HG02642 (cell line): ENCODE measurements at regions not wholly inside any gene's neighbourhood (a gene's known extent, or its start where the extent isn't known, plus 50 kb on each side); places are given as distances from the start of the nearest gene placed in this dataset.

Experiments used
- ATAC-seq: cut with Tn5 transposase; IDR thresholded peaks from one replicate; pipeline ENCODE4 v1.9.1; 2021; ENCODE audit warnings: mild to moderate bottlenecking; ENCODE audit not compliant: unreplicated experiment, poor library complexity

DNA sequence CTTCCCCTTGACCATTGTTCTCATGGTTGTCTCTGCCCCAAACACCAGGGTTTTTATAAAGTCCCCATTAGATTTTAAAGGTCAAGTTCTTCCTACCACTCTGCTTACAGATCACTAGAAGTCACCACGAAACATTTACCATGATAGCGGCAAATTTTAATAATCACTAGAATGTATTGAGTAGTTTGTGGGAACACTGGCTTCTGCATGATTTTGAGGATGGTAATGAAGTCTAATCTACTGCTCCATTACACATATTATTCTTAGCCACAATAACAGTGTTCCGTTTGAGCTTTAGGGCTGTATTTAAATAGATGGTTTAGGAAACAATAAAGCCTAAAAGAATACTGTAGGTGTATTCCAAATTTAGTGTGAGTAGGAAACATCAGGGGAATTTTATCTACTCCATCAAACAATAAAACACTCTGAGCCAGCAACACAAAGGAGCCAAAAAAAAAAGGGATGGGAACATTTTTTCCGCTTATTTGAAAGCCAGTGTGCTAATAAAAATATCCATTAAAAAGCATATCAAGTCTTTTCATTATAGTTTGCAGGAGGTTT, 49.7 kb downstream of the KLF12 start:
- ATAC-seq, result no peak

GRCh38 chr13:74082741-74083160, 51.5 kb downstream of the KLF12 start:
- ATAC-seq, result no peak

- ATAC-seq, result no peak
Observed at GRCh38 chr13:74080762-74081161, 53.4 kb downstream of the KLF12 start.

DNA sequence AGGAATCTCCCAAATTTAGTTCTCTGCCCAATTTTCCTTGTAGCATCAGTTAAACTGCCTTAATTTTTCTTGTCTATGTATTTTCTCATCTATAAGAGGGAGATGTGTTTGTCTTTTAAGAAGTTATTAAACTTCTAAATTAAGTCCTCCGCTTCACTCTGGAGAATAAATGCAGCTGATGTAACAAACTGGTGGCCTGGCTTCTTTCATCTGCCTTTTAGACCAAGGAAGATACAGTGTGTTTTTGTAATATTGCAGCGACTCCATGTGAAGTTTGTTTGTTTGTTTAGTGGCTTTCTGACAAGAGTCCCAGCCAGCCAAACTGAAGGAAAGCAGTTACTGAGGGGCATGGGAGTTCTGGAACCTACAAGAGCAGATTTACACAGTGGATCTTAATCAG, 56.4 kb downstream of the KLF12 start:
- ATAC-seq, result no peak

GRCh38 chr13:74077375-74077774, 56.8 kb downstream of the KLF12 start:
- no peak for ATAC-seq

DNA sequence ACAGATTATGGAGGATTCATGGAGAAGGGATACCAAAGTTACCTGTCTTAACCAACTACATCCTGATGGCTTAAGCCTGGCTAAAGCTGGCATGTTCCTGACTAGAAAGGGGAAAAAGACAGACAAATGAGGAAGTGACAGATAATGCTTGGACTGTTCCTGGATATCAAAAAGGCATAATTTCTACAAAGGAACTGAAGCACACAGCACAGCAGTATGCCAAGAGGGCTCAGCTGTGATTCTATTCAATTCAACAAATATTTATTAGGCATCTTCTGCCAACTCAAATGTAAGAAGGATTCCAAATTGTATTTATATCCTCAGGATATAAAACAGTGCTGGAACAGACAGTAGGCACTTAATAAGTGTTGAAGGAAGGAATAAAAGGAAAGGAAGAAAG, 59.5 kb downstream of the KLF12 start:
- no peak for ATAC-seq

GRCh38 chr13:74073274-74073673, 60.9 kb downstream of the KLF12 start:
- ATAC-seq, result no peak

DNA sequence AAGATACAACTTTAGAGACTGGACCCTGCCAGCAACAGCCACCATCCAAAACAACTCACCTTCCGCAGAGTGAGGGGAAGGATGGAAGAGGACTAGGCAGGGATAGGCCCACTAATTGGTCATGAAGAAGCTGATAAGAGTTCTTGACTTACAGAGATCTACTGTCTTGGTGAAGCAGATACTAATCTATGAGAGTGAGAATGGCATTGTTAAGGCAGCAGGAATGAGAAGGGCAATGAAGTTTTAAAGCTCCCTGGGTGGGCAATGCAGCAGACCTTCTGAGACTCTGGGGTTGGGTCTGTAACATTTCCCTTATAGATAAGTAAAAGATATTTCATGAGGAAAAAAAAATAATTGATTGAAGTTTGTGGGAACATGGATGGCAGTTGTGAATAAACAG, 63.7 kb downstream of the KLF12 start:
- no peak for ATAC-seq

DNA sequence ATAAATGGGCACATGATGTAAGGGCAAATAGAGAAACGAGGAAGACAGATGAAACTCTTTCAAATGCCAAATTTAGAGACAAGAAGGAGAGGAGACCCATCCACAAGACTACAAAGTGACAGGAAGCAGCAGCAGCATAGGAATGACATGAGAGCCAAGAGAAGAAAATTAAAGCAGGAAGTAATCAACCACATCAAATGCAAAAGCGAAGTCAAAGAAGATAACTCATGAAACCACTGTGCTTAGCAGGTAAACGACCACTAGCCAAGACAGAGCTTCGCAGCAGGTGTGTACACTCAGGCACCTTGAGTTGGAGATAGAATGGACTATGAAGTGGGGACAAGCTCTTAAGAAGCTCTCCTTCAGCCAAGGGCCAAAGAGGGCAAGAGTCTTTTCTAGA, 64.1 kb downstream of the KLF12 start:
- no peak for ATAC-seq

- no peak for ATAC-seq
Observed at GRCh38 chr13:74068471-74068870, 65.7 kb downstream of the KLF12 start.

GRCh38 chr13:74067818-74068217, 66.4 kb downstream of the KLF12 start:
- ATAC-seq, result no peak

GRCh38 chr13:74066937-74067336, 67.3 kb downstream of the KLF12 start:
- ATAC-seq, result no peak

DNA sequence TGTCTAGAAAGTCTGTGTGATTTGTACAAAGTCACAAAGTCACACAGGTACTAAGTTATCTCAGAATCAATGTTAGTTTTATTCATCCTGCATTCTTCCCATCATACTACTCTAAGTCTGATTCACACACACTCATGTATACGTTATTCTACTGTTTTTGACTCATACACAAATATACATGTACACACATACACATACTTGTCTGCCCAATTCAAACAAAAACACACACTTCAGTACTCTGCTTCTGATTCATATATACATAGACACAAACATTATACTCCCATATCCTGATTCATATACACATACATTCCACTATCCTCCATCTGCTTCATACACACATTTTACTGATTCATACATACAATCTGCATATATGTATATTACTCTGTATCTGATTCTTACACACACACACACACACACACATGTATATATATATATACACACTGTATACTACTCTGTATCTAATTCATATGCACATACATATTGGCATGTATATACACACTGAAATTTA, 69.3 kb downstream of the KLF12 start:
- ATAC-seq, result no peak

GRCh38 chr13:74063533-74064100, 70.6 kb downstream of the KLF12 start:
- no peak for ATAC-seq

DNA sequence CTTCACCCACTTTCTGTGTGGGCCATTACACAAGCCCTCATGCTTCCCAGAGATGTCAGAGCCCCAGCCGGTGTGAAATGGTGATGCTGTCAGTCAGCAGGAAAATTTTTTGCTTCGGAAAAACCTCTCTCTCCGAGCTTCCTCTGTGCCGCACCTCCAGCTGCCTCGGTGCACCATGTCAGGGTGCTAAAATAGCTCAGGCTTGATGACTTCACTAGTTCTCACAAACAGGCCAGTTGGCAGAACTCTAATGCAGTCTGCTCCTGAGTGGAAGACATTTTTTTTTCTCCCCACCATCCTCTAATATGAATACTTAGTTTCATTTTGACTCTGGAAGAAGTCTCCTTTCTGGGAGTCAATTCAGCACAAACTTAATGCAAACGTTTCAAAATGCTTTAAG, 71.3 kb downstream of the KLF12 start:
- peak; percentile 83 for ATAC-seq

GRCh38 chr13:74061926-74062595, 72.1 kb downstream of the KLF12 start:
- ATAC-seq, result peak; percentile 74

DNA sequence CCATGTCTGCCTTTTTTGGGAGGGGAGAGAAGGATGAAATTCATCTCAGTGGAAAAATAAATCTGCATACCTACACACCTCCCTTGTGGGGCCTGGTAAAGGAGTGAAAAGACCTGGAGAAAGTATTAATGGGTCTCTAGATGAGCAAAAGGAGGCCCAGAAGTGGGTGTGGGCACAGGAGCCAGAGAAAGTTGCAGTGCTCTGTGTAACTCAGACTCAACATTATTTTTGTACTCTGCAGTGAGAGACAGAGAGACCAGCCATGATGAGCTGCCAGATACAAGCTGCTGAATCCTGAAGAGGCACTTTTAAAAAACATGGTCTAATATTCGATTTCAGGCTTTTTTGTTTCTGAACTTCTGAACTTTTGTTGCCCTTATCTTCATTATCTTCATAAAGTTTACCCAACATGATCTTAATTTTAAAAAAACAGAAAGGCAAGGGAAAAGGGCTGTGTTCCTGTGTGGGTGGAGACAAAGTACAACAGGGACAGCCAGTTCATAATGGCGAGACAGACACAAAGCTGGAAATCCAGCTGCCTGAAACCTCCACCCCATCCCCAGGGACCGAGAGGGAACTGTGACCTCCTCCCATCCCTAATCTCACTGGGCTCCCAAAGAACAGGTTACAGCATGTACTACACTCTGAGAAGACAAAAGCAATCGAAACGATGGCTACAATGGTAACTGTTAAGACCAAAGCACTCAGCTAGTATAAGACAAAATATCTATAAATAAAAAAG, 77.2 kb downstream of the KLF12 start:
- no peak for ATAC-seq

GRCh38 chr13:74052402-74052928, 81.7 kb downstream of the KLF12 start:
- ATAC-seq, result no peak

DNA sequence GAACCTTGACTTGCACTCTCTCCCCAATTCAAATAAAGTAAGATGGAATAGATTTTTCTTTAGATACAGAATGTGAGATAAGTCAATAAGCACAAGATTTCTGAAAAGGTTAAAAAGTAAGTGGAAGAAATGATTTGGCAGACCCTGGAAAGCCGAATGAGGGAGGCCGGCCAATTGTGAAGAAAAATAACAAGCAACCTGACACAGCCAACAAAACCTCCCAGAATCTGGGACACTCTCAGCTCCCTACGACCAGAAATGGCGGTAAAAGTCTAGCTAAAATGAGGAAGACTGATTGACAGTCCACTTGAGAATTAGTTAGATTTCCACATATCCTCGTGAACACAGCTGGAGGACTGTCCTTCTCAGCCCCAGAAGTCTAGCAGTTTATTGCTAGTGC, 85.4 kb downstream of the KLF12 start:
- no peak for ATAC-seq

- no peak for ATAC-seq
Observed at GRCh38 chr13:74047931-74048600, 86.1 kb downstream of the KLF12 start.
